ENCODE measurements at regions not wholly inside any gene's neighbourhood (a gene's known extent, or its start where the extent isn't known, plus 50 kb on each side); places are given as distances from the start of the nearest gene placed in this dataset.
"Not testable (repeated sequence)": the region's sequence is repeated elsewhere in the genome, so short reads cannot be mapped to it uniquely, and the experiment has no call there.

- no peaks in the 10 kb centered on the region for H3K36me3 Mint-ChIP-seq (ENCODE audit: low read depth)
- no peaks in the 10 kb centered on the region for H3K9me3 Mint-ChIP-seq
- DNase-seq (no peak), ATAC-seq (no peak)
- H3K4me3 Mint-ChIP-seq: no peak overlapping the region
- H3K4me1 Mint-ChIP-seq: no peaks in the 10 kb centered on the region
- H3K27ac Mint-ChIP-seq: no peak overlapping the region
- no peaks in the 10 kb centered on the region for H3K27me3 Mint-ChIP-seq
Observed at GRCh38 chr17:20935740-20936139, 107.1 kb downstream of the USP22 start.

DNA sequence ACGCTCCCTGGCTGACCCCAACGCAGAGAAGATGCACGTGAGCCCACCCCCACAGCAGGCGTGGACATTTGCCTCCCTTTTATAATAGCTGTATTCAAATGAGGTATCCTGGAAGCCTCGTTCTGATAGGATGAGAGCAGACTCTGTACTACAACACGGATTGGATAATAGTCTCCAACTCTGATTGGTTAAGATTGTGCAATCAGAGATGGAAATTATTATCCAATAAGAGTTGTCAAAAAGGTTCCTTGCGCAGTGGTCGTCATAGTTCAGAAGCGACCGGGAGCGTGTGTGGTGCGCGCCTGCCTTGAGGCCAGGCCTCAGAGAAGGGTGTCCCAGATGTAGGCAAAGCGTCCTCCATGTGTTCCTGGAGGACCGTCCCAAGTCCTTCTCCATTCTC lies 104.6 kb downstream of the USP22 start:
- Mint-ChIP-seq H3K36me3 (ENCODE audit: low read depth) (no peaks in the 10 kb centered on the region), H3K27me3 (no peaks in the 10 kb centered on the region), H3K9me3 (no peaks in the 10 kb centered on the region), H3K27ac (no peak overlapping the region), H3K4me1 (no peaks in the 10 kb centered on the region), H3K4me3 (no peak overlapping the region)
- ATAC-seq: no peak
- no peak for DNase-seq

DNA sequence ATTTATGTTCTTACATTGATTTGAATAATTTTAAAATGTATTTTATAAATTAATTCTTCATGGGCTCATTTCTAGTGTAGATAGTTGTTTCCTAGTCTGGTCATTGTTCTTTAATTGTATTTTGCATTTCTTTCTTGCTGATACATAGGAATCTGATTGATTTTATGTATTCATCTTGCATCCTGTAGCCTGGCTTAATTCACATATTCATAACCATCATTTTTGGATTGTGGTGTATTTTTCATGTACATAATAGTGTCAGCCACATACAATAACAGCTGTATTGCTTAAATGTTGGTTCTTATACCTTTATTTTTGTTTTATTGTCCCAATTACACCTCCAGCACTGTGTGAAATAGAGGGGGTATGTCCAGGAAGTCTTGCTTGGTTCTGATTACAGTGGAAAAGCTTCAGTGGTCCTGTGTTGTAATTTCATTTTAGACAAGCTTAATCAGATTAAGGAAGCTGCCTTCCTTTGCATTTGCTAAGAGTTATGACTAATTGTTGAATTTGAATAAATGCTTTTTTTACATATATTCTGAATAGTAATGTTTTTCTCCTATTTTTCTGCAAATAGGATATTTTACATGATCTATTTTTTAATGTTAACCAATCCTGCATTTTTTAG lies 103.7 kb downstream of the USP22 start:
- H3K4me1 Mint-ChIP-seq: no peaks in the 10 kb centered on the region
- no peaks in the 10 kb centered on the region for H3K27me3 Mint-ChIP-seq
- H3K27ac Mint-ChIP-seq: no peak overlapping the region
- no peaks in the 10 kb centered on the region for H3K9me3 Mint-ChIP-seq
- H3K36me3 Mint-ChIP-seq (ENCODE audit: low read depth): no peaks in the 10 kb centered on the region
- DNase-seq: no peak
- no peak overlapping the region for H3K4me3 Mint-ChIP-seq
- ATAC-seq: no peak

DNA sequence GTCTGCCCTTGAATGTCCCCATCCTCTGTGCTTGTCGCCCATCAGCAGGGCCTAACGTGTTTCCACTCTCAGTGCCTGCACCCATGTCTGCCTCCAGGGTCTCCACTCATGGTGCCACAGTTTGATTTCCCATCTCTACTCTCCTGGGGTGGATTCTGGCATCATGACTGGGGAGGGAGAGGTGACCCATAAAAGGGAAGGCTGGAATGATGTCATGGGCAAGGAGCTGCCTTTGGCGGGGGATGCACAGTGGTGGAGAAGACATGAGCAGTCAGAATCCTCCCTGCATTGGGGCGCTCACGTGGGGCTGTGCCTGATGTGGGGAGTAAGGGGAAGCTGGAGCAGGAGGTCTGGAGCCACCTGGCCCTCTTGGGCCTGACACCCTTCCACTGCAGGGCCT lies 100.9 kb downstream of the USP22 start:
- no peak for DNase-seq
- Mint-ChIP-seq H3K9me3 (no peaks in the 10 kb centered on the region), H3K27me3 (no peaks in the 10 kb centered on the region), H3K36me3 (ENCODE audit: low read depth) (no peaks in the 10 kb centered on the region), H3K4me1 (no peaks in the 10 kb centered on the region), H3K4me3 (no peak overlapping the region), H3K27ac (no peak overlapping the region)
- no peak for ATAC-seq

GRCh38 chr17:20944014-20944865 lies 98.6 kb downstream of the USP22 start:
- H3K27ac Mint-ChIP-seq: no peak overlapping the region
- no peaks in the 10 kb centered on the region for H3K9me3 Mint-ChIP-seq
- H3K27me3 Mint-ChIP-seq: peaks cover 1% of the 10 kb centered on the region
- DNase-seq: peak; percentile 9
- peak; percentile 28 for ATAC-seq
- H3K4me3 Mint-ChIP-seq: no peak overlapping the region
- H3K4me1 Mint-ChIP-seq: peaks cover 3% of the 10 kb centered on the region
- no peaks in the 10 kb centered on the region for H3K36me3 Mint-ChIP-seq (ENCODE audit: low read depth)

DNA sequence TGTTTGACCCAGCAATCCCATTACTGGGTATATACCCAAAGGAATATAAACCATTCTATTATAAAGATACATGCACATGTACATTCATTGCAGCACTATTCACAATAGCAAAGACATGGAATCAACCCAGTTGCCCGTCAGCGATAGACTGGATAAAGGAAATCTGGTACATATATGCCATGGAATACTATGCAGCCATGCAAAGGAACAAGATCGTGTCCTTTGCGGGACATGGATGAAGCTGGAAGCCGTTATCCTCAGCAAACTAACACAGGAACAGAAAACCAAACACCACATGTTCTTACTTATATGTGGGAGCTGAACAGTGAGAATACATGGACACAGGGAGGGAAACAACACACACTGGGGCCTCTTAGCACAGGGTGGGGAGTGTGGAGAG lies 95.1 kb downstream of the USP22 start:
- not testable (repeated sequence) for ATAC-seq; H3K4me1 Mint-ChIP-seq; H3K9me3 Mint-ChIP-seq; H3K36me3 Mint-ChIP-seq (ENCODE audit: low read depth); H3K4me3 Mint-ChIP-seq; H3K27ac Mint-ChIP-seq; DNase-seq
- H3K27me3 Mint-ChIP-seq: peaks cover 12% of the 10 kb centered on the region

DNA sequence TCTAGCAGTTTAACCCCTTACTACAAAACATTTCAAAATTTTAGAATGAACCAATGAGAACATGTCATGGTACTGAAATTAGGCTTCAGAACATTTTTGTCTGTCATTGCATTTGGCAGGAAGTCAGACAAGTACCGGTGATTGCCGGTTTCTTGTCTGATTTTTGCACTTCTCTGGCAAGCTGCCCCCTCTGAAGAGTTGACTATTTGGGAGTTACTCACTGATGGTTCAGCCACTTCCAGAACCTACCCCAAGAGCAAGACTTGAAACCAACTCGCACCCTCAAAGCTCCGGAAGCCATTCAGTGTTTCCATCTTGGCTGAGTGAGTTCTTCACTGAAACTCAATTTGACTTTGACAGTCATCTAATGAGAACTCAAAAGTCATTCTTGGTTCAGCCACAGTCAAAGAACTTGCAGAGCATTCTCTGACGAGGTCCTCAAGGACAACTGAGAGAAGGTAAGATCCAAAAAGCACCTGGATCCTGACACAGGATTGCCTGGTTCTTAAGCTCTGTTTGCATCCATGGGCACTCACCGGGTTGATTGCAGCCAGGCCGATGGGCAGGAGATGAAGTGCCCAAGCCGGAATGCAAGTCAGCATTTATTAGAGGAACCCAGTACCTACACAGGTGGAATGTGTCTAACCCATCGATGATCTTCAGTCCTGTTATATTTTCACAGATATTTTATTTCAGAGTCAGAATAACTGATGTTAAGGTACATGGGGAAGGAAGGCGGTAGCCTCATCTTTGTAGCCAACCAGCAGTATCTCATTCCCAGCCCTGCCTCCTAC lies 93.6 kb downstream of the USP22 start:
- Mint-ChIP-seq H3K4me1 (peaks cover 6% of the 10 kb centered on the region), H3K27ac (no peak overlapping the region), H3K27me3 (peaks cover 13% of the 10 kb centered on the region), H3K4me3 (no peak overlapping the region), H3K36me3 (ENCODE audit: low read depth) (no peaks in the 10 kb centered on the region), H3K9me3 (no peaks in the 10 kb centered on the region)
- ATAC-seq: peak; percentile 43
- DNase-seq: no peak

Data from activated naive CD8-positive, alpha-beta T cell treated with anti-CD3 and anti-CD28 coated beads, Interleukin-2, amount 50 U/mL, for 24 hours (primary cell).